CD4-positive, alpha-beta T cell treated with Interleukin-10 for 1 hour (primary cell): ENCODE measurements at regions not wholly inside any gene's neighbourhood (a gene's known extent, or its start where the extent isn't known, plus 50 kb on each side); places are given as distances from the start of the nearest gene placed in this dataset.
A peak's percentile ranks its signal among the peaks of the same experiment; 100 is the strongest.
"Not testable (repeated sequence)": the region's sequence is repeated elsewhere in the genome, so short reads cannot be mapped to it uniquely, and the experiment has no call there.

Experiments used
- DNase-seq: peaks from one replicate; pipeline ENCODE4 v3.0.0-alpha.2; 2020

GRCh38 chr2:175755169-175755568 is 246.9 kb downstream of the LNPK start:
- no peak for DNase-seq

- DNase-seq = no peak
These were observed 251.9 kb downstream of the LNPK start for GRCh38 chr2:175750195-175750594.

- DNase-seq = no peak
These were observed 256.2 kb downstream of the LNPK start for GRCh38 chr2:175745911-175746310.

GRCh38 chr2:175744000-175744399 is 258.1 kb downstream of the LNPK start:
- no peak for DNase-seq

- no peak for DNase-seq
These were observed 259.1 kb downstream of the LNPK start for GRCh38 chr2:175743011-175743410.

- no peak for DNase-seq
These were observed 259.7 kb downstream of the LNPK start for GRCh38 chr2:175742367-175742766.

GRCh38 chr2:175741164-175741563 is 260.9 kb downstream of the LNPK start:
- DNase-seq = no peak

GRCh38 chr2:175737722-175738361 is 264.2 kb downstream of the LNPK start:
- DNase-seq = no peak

GRCh38 chr2:175734686-175735085 is 267.4 kb downstream of the LNPK start:
- DNase-seq = no peak

GRCh38 chr2:175732531-175732930 is 269.5 kb downstream of the LNPK start:
- DNase-seq = no peak

GRCh38 chr2:175730050-175730449 is 272.0 kb downstream of the LNPK start:
- no peak for DNase-seq

GRCh38 chr2:175729049-175729706 is 272.9 kb downstream of the LNPK start:
- no peak for DNase-seq

- DNase-seq = no peak
These were observed 274.0 kb downstream of the LNPK start for GRCh38 chr2:175728032-175728431.

GRCh38 chr2:175726223-175726622 is 275.8 kb downstream of the LNPK start:
- DNase-seq = no peak

- no peak for DNase-seq
These were observed 292.8 kb downstream of the LNPK start for GRCh38 chr2:175709248-175709647.

GRCh38 chr2:175707322-175707721 is 294.7 kb downstream of the LNPK start:
- no peak for DNase-seq

GRCh38 chr2:175704568-175704967 is 297.5 kb downstream of the LNPK start:
- not testable (repeated sequence) for DNase-seq

GRCh38 chr2:175698061-175698460 is 304.0 kb downstream of the LNPK start:
- no peak for DNase-seq

- DNase-seq = peak; percentile 55
These were observed 311.8 kb downstream of the LNPK start for GRCh38 chr2:175690113-175690837.

GRCh38 chr2:175688243-175688642 is 313.8 kb downstream of the LNPK start:
- no peak for DNase-seq

- no peak for DNase-seq
These were observed 314.6 kb downstream of the LNPK start for GRCh38 chr2:175687465-175687864.

- DNase-seq = no peak
These were observed 316.1 kb downstream of the LNPK start for GRCh38 chr2:175686002-175686401.

- DNase-seq = no peak
These were observed 317.6 kb downstream of the LNPK start for GRCh38 chr2:175684466-175684865.

- DNase-seq = no peak
These were observed 322.3 kb downstream of the LNPK start for GRCh38 chr2:175679728-175680127.
